Uterus (tissue), 2 donors: ENCODE measurements at regions not wholly inside any gene's neighbourhood (a gene's known extent, or its start where the extent isn't known, plus 50 kb on each side); places are given as distances from the start of the nearest gene placed in this dataset.

ENCODE experiments used
- CTCF ChIP-seq, 4 experiments: fragments of 200-600 bp in 2 of 4; fragments of 450-650 bp in 2 of 4; sonication (generic) in 2 of 4; IDR thresholded peaks; one replicate each; pipeline ENCODE4 v1.5.1; 2016 to 2019; ENCODE audit warnings: antibody characterized with exemption in 4 of 4, mild to moderate bottlenecking in 2 of 4, moderate library complexity in 1 of 4
- POLR2A ChIP-seq, 2 donors: fragments of 450-650 bp; IDR thresholded peaks; one replicate each; pipeline ENCODE4 v1.6.1; 2016; ENCODE audit warnings: antibody characterized with exemption in 2 of 2, mild to moderate bottlenecking in 1 of 2, moderate library complexity in 1 of 2

DNA sequence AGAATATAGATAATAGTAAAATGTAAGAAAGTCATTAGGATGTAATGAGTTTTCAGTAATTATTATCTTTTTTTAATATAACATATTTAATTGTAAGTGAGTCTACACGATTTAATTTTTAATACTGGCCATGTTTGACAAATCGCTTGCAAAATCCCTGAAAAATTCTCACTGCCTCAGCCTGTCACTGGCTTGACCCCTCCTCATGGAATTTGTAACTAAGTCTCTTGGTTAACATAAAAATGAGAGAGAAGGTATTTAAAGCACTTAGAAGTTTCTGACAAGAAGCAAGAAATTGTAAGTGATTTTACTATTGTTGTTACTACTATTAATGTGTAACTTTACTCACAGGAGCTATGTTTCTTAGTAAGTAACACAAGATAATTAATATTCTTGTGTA is 237.9 kb upstream of the GK2 start:
- TF ChIP-seq CTCF (IDR thresholded peaks at IDR 0.05) (no peak), POLR2A (IDR thresholded peaks at IDR 0.05) (no peak)
